Spleen (tissue), 7 donors: ENCODE measurements at regions not wholly inside any gene's neighbourhood (a gene's known extent, or its start where the extent isn't known, plus 50 kb on each side); places are given as distances from the start of the nearest gene placed in this dataset.

Experiments
- CTCF ChIP-seq, 11 experiments: fragments of 200-600 bp in 7 of 11; fragments of 450-650 bp in 4 of 11; sonication (generic) in 4 of 11; IDR thresholded peaks in 8 of 11; conservative IDR thresholded peaks in 3 of 11; 1 replicate in 7 of 11; 2 replicates in 4 of 11; pipeline versions ENCODE4 v1.4.0 to v1.8.0; 2016 to 2021; ENCODE audit warnings: antibody characterized with exemption in 11 of 11, inconsistent platforms in 4 of 11, mild to moderate bottlenecking in 1 of 11
- POLR2A ChIP-seq, 3 donors: fragments of 450-650 bp; IDR thresholded peaks; one replicate each; pipeline ENCODE4 v1.5.1; 2017; ENCODE audit warnings: antibody characterized with exemption in 3 of 3, mild to moderate bottlenecking in 1 of 3
- POLR2AphosphoS5 ChIP-seq, 3 donors: sonication (generic); formaldehyde crosslinking; IDR thresholded peaks; one replicate each; pipeline ENCODE4 v1.5.1; 2017; ENCODE audit warnings: antibody characterized with exemption in 3 of 3
- donor health status: DM: no; HTN: no; CAD: no; lungs with moderate emphysema.
- donor health status: DM: no; HTN: no; CAD: no.
- donor health status: DM: no; HTN: no; CAD: no.

GRCh38 chr16:13391337-13391736, 489.9 kb downstream of the SHISA9 start:
- TF ChIP-seq CTCF (IDR thresholded peaks at IDR 0.05 in 8 of 11, conservative IDR thresholded peaks at IDR 0.05 in 3 of 11) (no peak), POLR2AphosphoS5 (IDR thresholded peaks at IDR 0.05) (no peak), POLR2A (IDR thresholded peaks at IDR 0.05) (no peak)
